Esophagus squamous epithelium (tissue), 5 donors: ENCODE measurements at regions not wholly inside any gene's neighbourhood (a gene's known extent, or its start where the extent isn't known, plus 50 kb on each side); places are given as distances from the start of the nearest gene placed in this dataset.

ENCODE experiments used
- DNase-seq: peaks from one replicate; lab custom pipeline; 2025; lab: John Stamatoyannopoulos, UW
- H3K27ac ChIP-seq, 4 donors: fragments of 200-600 bp; sonication (generic); one replicate each; pipeline ENCODE4 v1.5.1; 2016 to 2019; ENCODE audit warnings: mild to moderate bottlenecking in 1 of 4
- H3K27me3 ChIP-seq, 4 donors: fragments of 200-600 bp; sonication (generic); 1 replicate in 3 of 4; 2 replicates in 1 of 4; pipeline versions ENCODE4 v1.5.1 to v1.6.0; 2017 to 2021; ENCODE audit warnings: antibody characterized with exemption in 1 of 4
- H3K36me3 ChIP-seq, 3 donors: fragments of 200-600 bp; sonication (generic); one replicate each; pipeline ENCODE4 v1.5.1; 2016 to 2019
- H3K4me1 ChIP-seq, 3 donors: fragments of 200-600 bp; sonication (generic); one replicate each; pipeline ENCODE4 v1.5.1; 2017 to 2019
- H3K4me3 ChIP-seq, 4 donors: fragments of 200-600 bp; sonication (generic); 1 replicate in 3 of 4; 2 replicates in 1 of 4; pipeline ENCODE4 v1.5.1; 2016 to 2019; ENCODE audit warnings: mild to moderate bottlenecking in 2 of 4, moderate library complexity in 1 of 4
- H3K9me3 ChIP-seq, 3 donors: fragments of 200-600 bp; sonication (generic); one replicate each; pipeline ENCODE4 v1.5.1; 2016 to 2019
- POLR2A ChIP-seq, 4 donors: fragments of 450-650 bp; IDR thresholded peaks; one replicate each; pipeline ENCODE4 v1.6.1; 2017; ENCODE audit warnings: antibody characterized with exemption in 4 of 4, mild to moderate bottlenecking in 4 of 4, moderate library complexity in 3 of 4
- WGBS, 2 donors: methylation state at CpG; one replicate each; pipeline ENCODE4 v1.1.5; 2018; 5-methylcytosine and 5-hydroxymethylcytosine counted together
- intact Hi-C: fragments of 100-400 bp; cut with DNase I; formaldehyde crosslinking; loops from one replicate; pipeline ENCODE4 v1.15.0; 2022
- TF ChIP-seq, protein P1 (sequence below), 6 experiments: fragments of 450-650 bp in 4 of 6; fragments of 200-600 bp in 2 of 6; sonication (generic) in 2 of 6; IDR thresholded peaks; one replicate each; pipeline ENCODE4 v1.5.1; 2016 to 2019; ENCODE audit warnings: antibody characterized with exemption in 6 of 6, mild to moderate bottlenecking in 4 of 6, moderate library complexity in 4 of 6
- donor health status: DM: yes; HTN: yes; CAD: no.

DNA sequence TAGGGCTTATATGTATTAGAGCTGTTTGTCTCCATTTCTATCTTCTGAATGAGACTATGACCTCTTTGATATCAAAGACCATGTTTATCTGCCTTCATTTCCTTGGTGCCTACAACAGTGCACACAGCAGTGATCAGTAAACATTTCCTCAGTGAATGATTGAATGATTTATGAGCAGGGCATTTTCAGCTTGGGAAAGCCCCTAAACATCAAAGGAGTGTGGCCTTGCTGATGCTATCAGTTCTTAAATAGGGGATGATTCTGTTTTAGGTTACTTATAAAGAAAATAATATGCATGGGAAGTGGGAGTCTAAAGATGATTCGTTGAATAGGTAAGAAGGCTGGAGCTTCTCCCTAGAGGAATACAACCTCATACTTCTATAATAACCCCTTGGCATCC, 425.3 kb downstream of the ZNF521 start:
- 74 to 79% methylated on average over 1 of the region's 1 CpG for WGBS, 2 donors
- no peaks in the 10 kb centered on the region for H3K4me1 ChIP-seq
- H3K27me3 ChIP-seq: no peaks in the 10 kb centered on the region
- H3K4me3 ChIP-seq: no peak overlapping the region
- no peaks in the 10 kb centered on the region for H3K36me3 ChIP-seq
- H3K27ac ChIP-seq: no peak overlapping the region
- TF ChIP-seq, protein P1, sequence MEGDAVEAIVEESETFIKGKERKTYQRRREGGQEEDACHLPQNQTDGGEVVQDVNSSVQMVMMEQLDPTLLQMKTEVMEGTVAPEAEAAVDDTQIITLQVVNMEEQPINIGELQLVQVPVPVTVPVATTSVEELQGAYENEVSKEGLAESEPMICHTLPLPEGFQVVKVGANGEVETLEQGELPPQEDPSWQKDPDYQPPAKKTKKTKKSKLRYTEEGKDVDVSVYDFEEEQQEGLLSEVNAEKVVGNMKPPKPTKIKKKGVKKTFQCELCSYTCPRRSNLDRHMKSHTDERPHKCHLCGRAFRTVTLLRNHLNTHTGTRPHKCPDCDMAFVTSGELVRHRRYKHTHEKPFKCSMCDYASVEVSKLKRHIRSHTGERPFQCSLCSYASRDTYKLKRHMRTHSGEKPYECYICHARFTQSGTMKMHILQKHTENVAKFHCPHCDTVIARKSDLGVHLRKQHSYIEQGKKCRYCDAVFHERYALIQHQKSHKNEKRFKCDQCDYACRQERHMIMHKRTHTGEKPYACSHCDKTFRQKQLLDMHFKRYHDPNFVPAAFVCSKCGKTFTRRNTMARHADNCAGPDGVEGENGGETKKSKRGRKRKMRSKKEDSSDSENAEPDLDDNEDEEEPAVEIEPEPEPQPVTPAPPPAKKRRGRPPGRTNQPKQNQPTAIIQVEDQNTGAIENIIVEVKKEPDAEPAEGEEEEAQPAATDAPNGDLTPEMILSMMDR (IDR thresholded peaks at IDR 0.05): no peak
- no peak for TF ChIP-seq POLR2A (IDR thresholded peaks at IDR 0.05)
- no peak for DNase-seq
- intact Hi-C loops: loop anchor here (10.0 kb wide), 1 partner anchor 78 kb away; no protein-coding TSS in a partner anchor
- no peaks in the 10 kb centered on the region for H3K9me3 ChIP-seq

DNA sequence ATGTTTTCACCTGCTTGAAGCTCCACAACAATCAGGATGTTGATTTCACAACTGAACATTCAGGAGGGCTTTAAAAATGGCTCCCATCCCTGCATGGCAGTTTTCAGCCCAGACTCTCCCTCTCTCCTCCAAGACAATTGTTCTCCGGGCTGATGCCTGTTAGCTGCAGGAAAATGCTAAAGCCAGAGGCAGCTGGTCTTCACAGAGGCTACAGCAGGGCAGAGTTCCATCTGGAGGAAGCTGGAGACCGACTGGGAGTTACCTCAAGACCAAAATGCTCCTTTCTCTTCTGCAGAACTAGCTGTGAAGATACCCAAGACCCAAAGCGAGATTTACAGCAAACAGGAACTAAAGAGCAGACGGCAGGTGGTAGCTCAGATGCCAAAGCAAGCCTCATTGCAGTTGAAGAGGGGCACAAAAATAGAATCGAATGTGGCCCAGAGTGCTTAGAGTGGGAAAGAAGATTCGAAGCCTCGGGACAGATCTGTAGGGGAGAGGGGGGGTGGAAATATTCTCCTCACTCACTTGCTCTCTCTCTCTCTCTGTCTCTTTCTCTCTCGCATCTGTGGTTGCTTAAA, 423.6 kb downstream of the ZNF521 start:
- Histone ChIP-seq H3K4me3 (no peak overlapping the region), H3K36me3 (no peaks in the 10 kb centered on the region), H3K4me1 (no peaks in the 10 kb centered on the region), H3K27ac (no peak overlapping the region), H3K27me3 (no peaks in the 10 kb centered on the region), H3K9me3 (no peaks in the 10 kb centered on the region)
- 59 to 72% methylated on average over 7 to 8 of the region's 8 CpGs for WGBS, 2 donors
- intact Hi-C loops: loop anchor here (10.0 kb wide), 1 partner anchor 76 kb away; no protein-coding TSS in a partner anchor
- TF ChIP-seq, protein P1 (IDR thresholded peaks at IDR 0.05): no peak
- no peak for TF ChIP-seq POLR2A (IDR thresholded peaks at IDR 0.05)
- no peak for DNase-seq

DNA sequence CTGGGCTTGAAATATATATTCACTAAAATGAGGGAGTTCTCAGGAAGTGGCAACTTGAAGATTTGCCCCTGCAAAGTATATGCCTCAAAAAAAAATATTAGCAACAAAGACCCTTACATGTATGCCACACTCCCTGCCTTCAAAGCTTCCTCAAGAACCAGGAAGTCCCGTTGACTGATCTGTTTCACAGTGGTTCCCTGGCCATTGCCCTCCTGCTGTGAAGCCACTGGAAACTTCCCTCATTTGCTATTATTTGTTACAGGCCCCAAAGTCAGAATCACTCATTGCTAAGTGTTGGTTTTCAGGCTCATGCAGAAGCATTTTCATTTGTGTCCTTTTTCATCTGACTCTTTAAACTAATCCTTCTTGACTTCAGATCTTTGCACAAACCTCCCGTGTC, 421.5 kb downstream of the ZNF521 start:
- Histone ChIP-seq H3K36me3 (no peaks in the 10 kb centered on the region), H3K4me3 (no peak overlapping the region), H3K27me3 (no peaks in the 10 kb centered on the region), H3K4me1 (no peaks in the 10 kb centered on the region), H3K9me3 (no peaks in the 10 kb centered on the region), H3K27ac (no peak overlapping the region)
- no peak for DNase-seq
- 44 to 56% methylated on average over 2 of the region's 2 CpGs for WGBS, 2 donors
- intact Hi-C loops: no loop called here
- TF ChIP-seq, protein P1 (IDR thresholded peaks at IDR 0.05): no peak
- TF ChIP-seq POLR2A (IDR thresholded peaks at IDR 0.05): no peak

DNA sequence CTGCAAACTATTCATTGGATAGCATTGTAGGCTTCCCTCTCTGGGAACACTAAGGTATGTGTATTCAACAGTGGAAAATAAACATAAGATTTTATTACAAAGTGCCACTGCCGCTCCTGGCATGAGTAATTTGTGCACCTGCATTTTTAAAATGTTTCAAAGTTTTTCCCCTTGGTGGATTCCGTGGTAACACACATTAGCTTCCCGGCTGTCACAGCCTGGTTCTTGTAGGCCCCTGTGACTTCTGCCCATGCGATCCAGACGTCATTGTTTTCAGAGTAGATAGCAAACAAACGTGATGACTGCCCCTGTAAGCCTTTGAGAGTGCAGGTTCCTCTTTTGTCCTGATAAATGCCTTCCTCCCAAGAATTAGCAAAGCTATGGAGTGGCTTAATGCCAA, 421.0 kb downstream of the ZNF521 start:
- Histone ChIP-seq H3K27me3 (no peaks in the 10 kb centered on the region), H3K27ac (no peak overlapping the region), H3K9me3 (no peaks in the 10 kb centered on the region), H3K4me3 (no peak overlapping the region), H3K36me3 (no peaks in the 10 kb centered on the region), H3K4me1 (no peaks in the 10 kb centered on the region)
- WGBS, 2 donors: 44 to 57% methylated on average over 6 of the region's 6 CpGs
- no peak for DNase-seq
- no peak for TF ChIP-seq POLR2A (IDR thresholded peaks at IDR 0.05)
- TF ChIP-seq, protein P1 (IDR thresholded peaks at IDR 0.05): no peak
- intact Hi-C loops: no loop called here

DNA sequence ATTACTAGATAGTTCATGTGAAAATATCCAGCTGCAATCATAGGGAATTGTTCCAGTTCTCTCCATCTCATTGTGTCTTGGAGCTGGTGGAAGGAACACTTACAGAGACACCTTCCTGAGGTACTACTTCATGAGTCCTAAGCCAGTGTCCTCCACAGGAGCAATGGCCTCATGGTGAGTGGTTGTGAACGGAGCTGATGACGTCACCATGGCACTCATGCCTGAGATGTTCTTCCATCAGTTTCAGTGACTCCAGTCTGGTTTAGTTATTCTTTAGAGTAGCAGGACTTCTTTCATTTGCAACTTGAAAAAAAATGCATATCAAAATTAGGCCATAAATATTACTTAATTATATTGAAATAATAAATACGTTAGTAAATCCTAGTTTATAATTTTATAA, 418.6 kb downstream of the ZNF521 start:
- H3K27ac ChIP-seq: no peak overlapping the region
- no peaks in the 10 kb centered on the region for H3K27me3 ChIP-seq
- no peaks in the 10 kb centered on the region for H3K4me1 ChIP-seq
- no peaks in the 10 kb centered on the region for H3K9me3 ChIP-seq
- DNase-seq: no peak
- H3K36me3 ChIP-seq: no peaks in the 10 kb centered on the region
- 88 to 96% methylated on average over 3 of the region's 3 CpGs for WGBS, 2 donors
- intact Hi-C loops: no loop called here
- H3K4me3 ChIP-seq: no peak overlapping the region
- TF ChIP-seq, protein P1 (IDR thresholded peaks at IDR 0.05): no peak
- TF ChIP-seq POLR2A (IDR thresholded peaks at IDR 0.05): no peak
